ENCODE measurements at regions not wholly inside any gene's neighbourhood (a gene's known extent, or its start where the extent isn't known, plus 50 kb on each side); places are given as distances from the start of the nearest gene placed in this dataset.

- no peak overlapping the region for H3K27ac ChIP-seq
- TF ChIP-seq, protein P1, sequence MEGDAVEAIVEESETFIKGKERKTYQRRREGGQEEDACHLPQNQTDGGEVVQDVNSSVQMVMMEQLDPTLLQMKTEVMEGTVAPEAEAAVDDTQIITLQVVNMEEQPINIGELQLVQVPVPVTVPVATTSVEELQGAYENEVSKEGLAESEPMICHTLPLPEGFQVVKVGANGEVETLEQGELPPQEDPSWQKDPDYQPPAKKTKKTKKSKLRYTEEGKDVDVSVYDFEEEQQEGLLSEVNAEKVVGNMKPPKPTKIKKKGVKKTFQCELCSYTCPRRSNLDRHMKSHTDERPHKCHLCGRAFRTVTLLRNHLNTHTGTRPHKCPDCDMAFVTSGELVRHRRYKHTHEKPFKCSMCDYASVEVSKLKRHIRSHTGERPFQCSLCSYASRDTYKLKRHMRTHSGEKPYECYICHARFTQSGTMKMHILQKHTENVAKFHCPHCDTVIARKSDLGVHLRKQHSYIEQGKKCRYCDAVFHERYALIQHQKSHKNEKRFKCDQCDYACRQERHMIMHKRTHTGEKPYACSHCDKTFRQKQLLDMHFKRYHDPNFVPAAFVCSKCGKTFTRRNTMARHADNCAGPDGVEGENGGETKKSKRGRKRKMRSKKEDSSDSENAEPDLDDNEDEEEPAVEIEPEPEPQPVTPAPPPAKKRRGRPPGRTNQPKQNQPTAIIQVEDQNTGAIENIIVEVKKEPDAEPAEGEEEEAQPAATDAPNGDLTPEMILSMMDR (IDR thresholded peaks at IDR 0.05), result no peak
- TF ChIP-seq ZFX (IDR thresholded peaks at IDR 0.05; ENCODE audit: borderline replicate concordance), result no peak
Measured at GRCh38 chr13:34350671-34351070, 532.7 kb downstream of the RFC3 start.

DNA sequence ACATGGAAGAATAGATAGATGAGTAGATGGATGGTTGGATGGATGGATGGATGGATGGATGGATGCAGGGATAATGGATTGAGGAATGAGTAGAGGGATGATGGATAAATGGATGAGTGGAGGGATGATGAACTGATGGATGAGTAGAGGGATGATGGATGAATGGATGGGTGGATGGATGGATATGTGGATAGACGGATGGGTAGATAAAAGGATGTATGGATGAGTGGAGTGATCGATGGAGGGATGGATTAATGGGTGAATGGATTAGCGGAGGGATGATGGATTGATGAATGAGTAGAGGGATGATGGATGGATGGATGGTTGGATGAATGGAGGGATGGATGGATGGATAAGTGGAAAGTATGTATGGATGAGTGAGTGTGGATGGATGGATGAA, 533.2 kb downstream of the RFC3 start:
- TF ChIP-seq ZFX (IDR thresholded peaks at IDR 0.05; ENCODE audit: borderline replicate concordance), result no peak
- TF ChIP-seq, protein P1 (IDR thresholded peaks at IDR 0.05), result no peak
- H3K27ac ChIP-seq, result no peak overlapping the region

GRCh38 chr13:34352958-34353357, 535.0 kb downstream of the RFC3 start:
- TF ChIP-seq, protein P1 (IDR thresholded peaks at IDR 0.05), result no peak
- no peak for TF ChIP-seq ZFX (IDR thresholded peaks at IDR 0.05; ENCODE audit: borderline replicate concordance)

GRCh38 chr13:34356686-34357434, 538.9 kb downstream of the RFC3 start:
- no peak overlapping the region for H3K27ac ChIP-seq
- TF ChIP-seq, protein P1 (IDR thresholded peaks at IDR 0.05), result no peak
- TF ChIP-seq ZFX (IDR thresholded peaks at IDR 0.05; ENCODE audit: borderline replicate concordance), result no peak

More at GRCh38 chr13:34352958-34353357, 535.0 kb downstream of the RFC3 start:
- H3K27ac ChIP-seq, result no peak overlapping the region

DNA sequence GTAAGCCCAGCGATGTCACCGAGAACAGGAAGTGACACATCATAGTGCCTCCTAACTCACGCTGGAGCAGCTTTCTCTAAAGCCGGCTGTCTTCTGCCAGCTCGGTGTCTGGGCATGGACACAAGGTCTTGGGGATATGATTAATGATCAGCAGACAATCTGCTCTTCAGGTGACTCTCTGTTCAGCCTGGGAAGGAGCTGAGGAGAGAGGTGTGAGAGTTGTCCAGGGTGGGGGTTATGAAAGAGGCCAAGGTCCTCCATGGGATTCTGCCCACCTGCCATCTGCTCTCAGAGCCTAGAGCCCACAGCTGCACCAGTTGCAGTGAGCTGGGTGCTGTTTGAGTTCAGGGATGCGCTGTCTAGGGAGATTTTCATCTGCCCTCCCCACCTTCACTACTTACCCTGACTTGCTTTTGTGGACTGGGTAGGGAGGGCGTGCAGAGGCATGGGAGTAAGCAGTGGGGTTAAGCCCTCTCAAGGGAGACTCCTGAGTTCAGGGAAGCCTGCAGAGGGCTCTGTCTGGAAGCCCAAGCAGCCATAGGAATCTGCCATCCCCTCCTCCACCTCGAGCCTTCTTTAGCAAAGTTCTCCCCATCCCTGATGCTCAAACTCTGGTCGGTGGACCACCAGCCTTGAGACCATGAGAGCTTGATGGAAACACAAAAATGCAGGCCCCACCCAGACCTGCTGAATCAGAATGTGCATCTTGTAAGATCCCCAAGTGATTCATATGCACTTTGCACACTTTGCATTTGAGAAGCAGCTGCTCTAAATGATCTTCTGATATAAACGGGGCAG, 539.7 kb downstream of the RFC3 start:
- TF ChIP-seq, protein P1 (IDR thresholded peaks at IDR 0.05), result no peak
- TF ChIP-seq ZFX (IDR thresholded peaks at IDR 0.05; ENCODE audit: borderline replicate concordance), result no peak
- H3K27ac ChIP-seq, result no peak overlapping the region

GRCh38 chr13:34358811-34359513, 541.0 kb downstream of the RFC3 start:
- TF ChIP-seq, protein P1 (IDR thresholded peaks at IDR 0.05), result no peak
- no peak for TF ChIP-seq ZFX (IDR thresholded peaks at IDR 0.05; ENCODE audit: borderline replicate concordance)

More at GRCh38 chr13:34358811-34359513, 541.0 kb downstream of the RFC3 start:
- H3K27ac ChIP-seq, result no peak overlapping the region

All from 22Rv1 (cell line).